SU-DHL-6 (cell line): ENCODE measurements at regions not wholly inside any gene's neighbourhood (a gene's known extent, or its start where the extent isn't known, plus 50 kb on each side); places are given as distances from the start of the nearest gene placed in this dataset.

ENCODE experiments used
- EZH2phosphoT487 ChIP-seq: fragments of 200-600 bp; sonication (generic), shearing (Covaris generic); conservative IDR thresholded peaks from 2 replicates; pipeline ENCODE4 v1.6.1; 2018; ENCODE audit warnings: mild to moderate bottlenecking, antibody characterized with exemption, low read length, moderate library complexity, mixed read lengths
- TF ChIP-seq, protein P1 (sequence below): fragments of 200-600 bp; sonication (generic); IDR thresholded peaks from one replicate; pipeline ENCODE4 v1.5.1; 2017; ENCODE audit warnings: antibody characterized with exemption, mild to moderate bottlenecking, low read length, moderate library complexity; ENCODE audit not compliant: insufficient read depth, poor library complexity, severe bottlenecking

DNA sequence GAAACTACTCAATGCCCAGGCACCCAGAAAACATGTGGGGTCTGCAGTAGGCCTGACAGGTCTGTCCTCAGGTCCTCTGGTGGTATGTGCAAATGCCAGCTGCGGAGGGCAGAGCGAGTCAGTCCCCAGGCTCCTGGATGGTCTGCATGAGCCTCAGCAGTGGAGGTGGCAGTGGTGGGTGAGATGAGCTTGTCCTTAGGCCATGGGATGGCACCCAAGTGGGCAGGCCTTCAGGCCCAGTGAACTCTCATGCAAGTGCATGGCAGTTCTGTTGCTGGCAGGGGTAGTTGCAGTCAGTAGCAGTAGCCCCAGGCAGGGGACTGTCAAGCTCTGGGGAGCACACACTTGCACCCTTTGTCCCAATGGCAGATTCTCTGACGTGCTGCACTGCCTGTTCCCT, 106.3 kb upstream of the ANXA10 start:
- TF ChIP-seq, protein P1, sequence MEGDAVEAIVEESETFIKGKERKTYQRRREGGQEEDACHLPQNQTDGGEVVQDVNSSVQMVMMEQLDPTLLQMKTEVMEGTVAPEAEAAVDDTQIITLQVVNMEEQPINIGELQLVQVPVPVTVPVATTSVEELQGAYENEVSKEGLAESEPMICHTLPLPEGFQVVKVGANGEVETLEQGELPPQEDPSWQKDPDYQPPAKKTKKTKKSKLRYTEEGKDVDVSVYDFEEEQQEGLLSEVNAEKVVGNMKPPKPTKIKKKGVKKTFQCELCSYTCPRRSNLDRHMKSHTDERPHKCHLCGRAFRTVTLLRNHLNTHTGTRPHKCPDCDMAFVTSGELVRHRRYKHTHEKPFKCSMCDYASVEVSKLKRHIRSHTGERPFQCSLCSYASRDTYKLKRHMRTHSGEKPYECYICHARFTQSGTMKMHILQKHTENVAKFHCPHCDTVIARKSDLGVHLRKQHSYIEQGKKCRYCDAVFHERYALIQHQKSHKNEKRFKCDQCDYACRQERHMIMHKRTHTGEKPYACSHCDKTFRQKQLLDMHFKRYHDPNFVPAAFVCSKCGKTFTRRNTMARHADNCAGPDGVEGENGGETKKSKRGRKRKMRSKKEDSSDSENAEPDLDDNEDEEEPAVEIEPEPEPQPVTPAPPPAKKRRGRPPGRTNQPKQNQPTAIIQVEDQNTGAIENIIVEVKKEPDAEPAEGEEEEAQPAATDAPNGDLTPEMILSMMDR, result no peak
- no peak for TF ChIP-seq EZH2phosphoT487
